ENCODE measurements at regions not wholly inside any gene's neighbourhood (a gene's known extent, or its start where the extent isn't known, plus 50 kb on each side); places are given as distances from the start of the nearest gene placed in this dataset.

- TF ChIP-seq POLR2A (IDR thresholded peaks at IDR 0.05; ENCODE audit: low read depth, low read length) (no peak), POLR2AphosphoS5 (IDR thresholded peaks at IDR 0.05; ENCODE audit: low read depth, low read length) (no peak)
Measured at GRCh38 chr5:45162974-45163373, 354.2 kb downstream of the MRPS30 start.
